ENCODE measurements at regions not wholly inside any gene's neighbourhood (a gene's known extent, or its start where the extent isn't known, plus 50 kb on each side); places are given as distances from the start of the nearest gene placed in this dataset.

DNA sequence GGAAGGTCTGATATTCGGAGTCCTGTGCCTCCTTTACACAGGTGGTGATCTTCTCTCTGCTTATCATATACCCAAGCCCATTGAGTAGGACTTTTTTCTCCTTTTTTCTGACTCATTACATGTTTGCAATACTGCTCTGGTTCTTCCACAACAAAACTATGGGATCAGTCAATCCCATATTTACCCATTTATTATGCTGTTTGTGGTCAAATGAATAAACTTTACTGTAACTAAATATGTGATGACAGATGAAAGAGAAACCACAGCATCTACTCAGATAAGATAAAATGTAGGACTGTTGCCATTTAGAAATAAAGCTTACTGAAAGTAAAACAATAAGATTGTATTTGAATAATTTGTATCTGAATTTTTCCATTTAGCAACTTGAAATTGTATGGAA is 958.7 kb upstream of the FAT3 start:
- ATAC-seq: no peak
- 90% methylated on average over 1 of the region's 1 CpG for WGBS, 2 donors (ENCODE audit: low coverage in 1 of 2)

DNA sequence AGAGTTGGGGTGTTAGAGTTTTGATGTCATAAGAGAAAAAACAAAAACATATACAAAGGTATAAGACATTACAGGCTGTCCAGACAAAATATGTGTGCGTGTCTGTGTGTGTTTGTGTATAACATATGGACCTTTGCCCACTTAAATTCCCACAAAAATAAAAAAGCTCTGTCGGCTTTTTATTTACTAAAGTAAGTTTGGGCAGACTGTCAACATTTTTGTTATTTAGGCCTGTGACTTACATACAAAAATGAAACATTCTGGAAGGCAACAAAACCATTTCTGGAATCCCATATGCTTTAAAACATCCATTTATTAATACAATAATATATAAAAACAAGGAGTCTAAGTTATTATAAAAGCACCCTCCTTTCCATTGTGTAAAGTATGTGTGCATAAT is 960.1 kb upstream of the FAT3 start:
- no peaks in the 10 kb centered on the region for H3K4me1 ChIP-seq
- H3K9me3 ChIP-seq: no peaks in the 10 kb centered on the region
- ATAC-seq: no peak
- H3K4me3 ChIP-seq: no peak overlapping the region
- H3K27ac ChIP-seq: no peak overlapping the region
- TF ChIP-seq, protein P1, sequence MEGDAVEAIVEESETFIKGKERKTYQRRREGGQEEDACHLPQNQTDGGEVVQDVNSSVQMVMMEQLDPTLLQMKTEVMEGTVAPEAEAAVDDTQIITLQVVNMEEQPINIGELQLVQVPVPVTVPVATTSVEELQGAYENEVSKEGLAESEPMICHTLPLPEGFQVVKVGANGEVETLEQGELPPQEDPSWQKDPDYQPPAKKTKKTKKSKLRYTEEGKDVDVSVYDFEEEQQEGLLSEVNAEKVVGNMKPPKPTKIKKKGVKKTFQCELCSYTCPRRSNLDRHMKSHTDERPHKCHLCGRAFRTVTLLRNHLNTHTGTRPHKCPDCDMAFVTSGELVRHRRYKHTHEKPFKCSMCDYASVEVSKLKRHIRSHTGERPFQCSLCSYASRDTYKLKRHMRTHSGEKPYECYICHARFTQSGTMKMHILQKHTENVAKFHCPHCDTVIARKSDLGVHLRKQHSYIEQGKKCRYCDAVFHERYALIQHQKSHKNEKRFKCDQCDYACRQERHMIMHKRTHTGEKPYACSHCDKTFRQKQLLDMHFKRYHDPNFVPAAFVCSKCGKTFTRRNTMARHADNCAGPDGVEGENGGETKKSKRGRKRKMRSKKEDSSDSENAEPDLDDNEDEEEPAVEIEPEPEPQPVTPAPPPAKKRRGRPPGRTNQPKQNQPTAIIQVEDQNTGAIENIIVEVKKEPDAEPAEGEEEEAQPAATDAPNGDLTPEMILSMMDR (IDR thresholded peaks at IDR 0.05): no peak
- TF ChIP-seq POLR2AphosphoS5 (IDR thresholded peaks at IDR 0.05): no peak
- no peak for TF ChIP-seq EP300 (IDR thresholded peaks at IDR 0.05)
- TF ChIP-seq POLR2A (IDR thresholded peaks at IDR 0.05): no peak
- WGBS, 2 donors (ENCODE audit: low coverage in 1 of 2): 72 to 80% methylated on average over 2 of the region's 2 CpGs
- no peaks in the 10 kb centered on the region for H3K36me3 ChIP-seq
- no peaks in the 10 kb centered on the region for H3K27me3 ChIP-seq

More for the DNA sequence above, 958.7 kb upstream of the FAT3 start:
- no peak overlapping the region for H3K4me3 ChIP-seq
- H3K27me3 ChIP-seq: no peaks in the 10 kb centered on the region
- no peaks in the 10 kb centered on the region for H3K4me1 ChIP-seq
- TF ChIP-seq, protein P1 (IDR thresholded peaks at IDR 0.05): no peak
- no peak for TF ChIP-seq POLR2AphosphoS5 (IDR thresholded peaks at IDR 0.05)
- no peak for TF ChIP-seq POLR2A (IDR thresholded peaks at IDR 0.05)
- no peak for TF ChIP-seq EP300 (IDR thresholded peaks at IDR 0.05)
- no peaks in the 10 kb centered on the region for H3K9me3 ChIP-seq
- no peaks in the 10 kb centered on the region for H3K36me3 ChIP-seq
- no peak overlapping the region for H3K27ac ChIP-seq

DNA sequence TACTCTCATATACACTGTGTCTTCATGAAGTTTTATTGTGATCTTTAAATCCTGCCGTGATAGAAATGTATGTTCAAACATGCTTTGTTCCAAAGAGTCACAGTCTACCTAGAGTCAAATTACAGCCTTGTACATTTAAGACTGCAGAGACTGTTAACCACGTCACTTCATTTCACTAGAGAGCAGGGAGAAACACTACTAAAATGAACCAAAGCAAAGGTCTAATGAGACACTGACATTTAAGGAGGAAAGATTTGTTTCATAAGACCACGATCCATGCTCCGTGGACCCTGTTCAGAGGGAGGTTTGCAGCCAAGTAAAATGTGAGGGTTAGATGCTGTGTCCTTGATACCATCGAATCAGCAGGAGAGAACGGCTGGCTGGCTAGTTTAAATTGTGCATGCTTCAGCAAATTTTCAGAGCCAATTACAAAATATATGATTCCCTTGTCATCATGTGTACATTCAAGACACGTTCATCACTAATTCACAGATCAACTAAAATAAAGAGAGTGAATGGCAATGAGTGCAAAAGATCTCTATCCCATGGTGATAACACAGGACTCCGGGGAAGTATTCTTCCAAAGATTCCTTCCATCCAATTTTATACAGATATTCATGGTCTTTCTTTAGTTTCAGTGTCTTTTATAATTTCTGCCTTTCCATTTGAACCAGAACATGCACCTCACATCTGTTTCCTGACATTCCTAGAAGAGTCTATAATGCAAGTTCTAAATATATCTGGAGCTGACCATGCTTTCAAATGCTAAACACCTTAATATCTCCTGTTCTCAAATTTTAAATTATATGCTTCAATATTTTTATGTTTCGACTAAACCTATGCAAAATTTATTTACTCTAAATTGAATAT is 960.9 kb upstream of the FAT3 start:
- Histone ChIP-seq H3K4me3 (no peak overlapping the region), H3K4me1 (no peaks in the 10 kb centered on the region), H3K9me3 (no peaks in the 10 kb centered on the region), H3K36me3 (no peaks in the 10 kb centered on the region), H3K27me3 (no peaks in the 10 kb centered on the region), H3K27ac (no peak overlapping the region)
- no peak for ATAC-seq
- WGBS, 2 donors (ENCODE audit: low coverage in 1 of 2): 57 to 71% methylated on average over 7 to 9 of the region's 9 CpGs
- TF ChIP-seq POLR2AphosphoS5 (IDR thresholded peaks at IDR 0.05) (no peak), POLR2A (IDR thresholded peaks at IDR 0.05) (no peak), EP300 (IDR thresholded peaks at IDR 0.05) (no peak)
- TF ChIP-seq, protein P1 (IDR thresholded peaks at IDR 0.05): no peak

DNA sequence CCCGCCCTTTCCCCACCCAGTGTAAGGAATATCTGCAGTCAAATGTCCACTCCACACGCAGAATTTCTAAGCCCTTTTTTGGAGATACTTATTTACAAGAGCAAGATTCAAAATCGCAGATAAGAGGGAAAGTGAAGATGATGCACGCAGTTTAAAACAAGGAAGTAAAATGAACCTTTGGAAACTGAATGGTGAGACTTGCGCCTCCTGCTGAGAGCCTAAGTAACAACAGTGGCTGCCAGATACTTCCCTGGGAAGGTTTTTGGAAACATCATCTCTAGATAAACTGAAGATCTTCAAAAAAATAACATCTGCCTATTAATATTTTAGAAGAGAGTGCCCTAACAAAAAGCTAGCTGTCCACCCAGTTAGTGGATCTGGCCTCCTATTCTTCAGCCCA is 963.1 kb upstream of the FAT3 start:
- no peak for ATAC-seq
- no peaks in the 10 kb centered on the region for H3K36me3 ChIP-seq
- 60 to 92% methylated on average over 5 of the region's 5 CpGs for WGBS, 2 donors (ENCODE audit: low coverage in 1 of 2)
- peaks cover 0 to 3% (median 0%) of the 10 kb centered on the region in 3 donors for H3K4me1 ChIP-seq
- H3K27ac ChIP-seq: no peak overlapping the region
- H3K27me3 ChIP-seq: no peaks in the 10 kb centered on the region
- H3K4me3 ChIP-seq: no peak overlapping the region
- no peaks in the 10 kb centered on the region for H3K9me3 ChIP-seq
- TF ChIP-seq EP300 (IDR thresholded peaks at IDR 0.05): no peak

DNA sequence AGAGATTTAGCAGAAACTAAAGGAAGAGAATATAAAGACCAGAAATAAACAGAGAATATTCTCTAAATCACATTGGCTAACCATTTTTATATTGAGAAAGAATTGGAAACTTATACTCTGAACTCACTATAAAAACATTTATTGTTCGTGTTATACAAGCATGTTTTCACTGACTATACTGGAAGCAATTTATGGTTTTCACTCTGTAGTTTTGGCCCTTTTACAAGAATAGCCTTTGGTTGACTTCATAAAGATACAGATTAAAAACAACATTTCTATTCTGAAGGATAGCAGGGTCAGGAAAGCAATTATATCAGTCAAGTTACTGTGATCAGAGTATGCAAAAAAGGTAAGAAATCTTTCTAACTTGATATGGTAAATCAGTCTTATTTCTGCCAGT is 965.7 kb upstream of the FAT3 start:
- WGBS, 2 donors (ENCODE audit: low coverage in 1 of 2): 77 to 92% methylated on average over 1 of the region's 1 CpG
- TF ChIP-seq EP300 (IDR thresholded peaks at IDR 0.05): no peak
- no peak for TF ChIP-seq POLR2AphosphoS5 (IDR thresholded peaks at IDR 0.05)
- no peak for TF ChIP-seq POLR2A (IDR thresholded peaks at IDR 0.05)
- TF ChIP-seq, protein P1 (IDR thresholded peaks at IDR 0.05): no peak
- H3K27me3 ChIP-seq: no peaks in the 10 kb centered on the region
- H3K4me3 ChIP-seq: no peak overlapping the region
- no peaks in the 10 kb centered on the region for H3K9me3 ChIP-seq
- no peak for ATAC-seq
- H3K4me1 ChIP-seq: peaks cover 0 to 3% (median 0%) of the 10 kb centered on the region in 3 donors
- H3K27ac ChIP-seq: no peak overlapping the region
- no peaks in the 10 kb centered on the region for H3K36me3 ChIP-seq
